NCI-H2029 treated with DMSO at 0.1 percent for 48 hours (cell line): ENCODE measurements at regions not wholly inside any gene's neighbourhood (a gene's known extent, or its start where the extent isn't known, plus 50 kb on each side); places are given as distances from the start of the nearest gene placed in this dataset.

ENCODE experiments used
- DNase-seq: peaks from one replicate; lab custom pipeline; 2025; lab: John Stamatoyannopoulos, UW

DNA sequence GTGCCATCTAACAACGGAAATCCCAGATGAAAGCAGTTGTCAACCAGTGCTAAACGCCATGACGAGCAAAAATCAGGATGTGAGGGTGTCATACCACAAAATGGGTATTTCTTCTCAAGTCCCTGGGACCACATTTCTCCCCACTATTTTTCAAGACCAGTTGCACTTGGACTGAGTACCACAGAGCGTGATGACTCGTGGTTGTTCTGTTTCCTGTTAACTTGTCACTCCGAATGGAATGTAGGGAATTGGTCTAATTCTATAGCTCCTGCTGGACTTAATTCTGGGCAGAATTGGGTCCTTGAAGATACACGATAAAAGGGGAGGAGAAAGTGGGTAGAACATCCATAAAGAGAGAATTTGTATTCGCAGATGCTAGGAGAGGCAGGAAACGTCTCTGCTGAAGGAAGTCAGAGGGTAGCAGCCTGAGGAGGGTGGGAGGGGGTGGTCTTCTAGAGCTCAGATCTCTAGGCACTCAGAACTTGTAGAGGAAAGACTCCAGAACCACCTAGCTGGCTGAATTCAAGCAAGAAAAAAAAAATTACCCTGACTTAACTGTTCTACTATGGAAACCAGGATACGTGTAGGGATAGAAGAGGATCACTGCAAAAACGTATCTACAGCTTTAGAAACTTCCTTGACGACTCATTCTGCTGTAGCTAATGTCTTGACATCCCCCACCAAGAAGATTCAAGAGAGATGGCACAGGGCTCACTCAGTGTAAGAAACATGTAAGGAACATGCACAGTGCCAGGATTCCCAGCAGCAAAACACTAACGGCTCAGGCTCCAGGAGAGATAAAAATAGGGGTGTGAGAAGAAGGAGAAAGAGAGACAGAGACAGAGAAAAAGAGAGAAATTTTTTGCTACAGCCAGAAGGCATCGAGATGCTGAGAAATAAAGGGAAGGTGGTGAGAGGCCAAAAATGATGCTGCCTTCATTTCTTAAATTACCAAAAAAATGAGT is 494.7 kb downstream of the CD83 start:
- DNase-seq: no peak

DNA sequence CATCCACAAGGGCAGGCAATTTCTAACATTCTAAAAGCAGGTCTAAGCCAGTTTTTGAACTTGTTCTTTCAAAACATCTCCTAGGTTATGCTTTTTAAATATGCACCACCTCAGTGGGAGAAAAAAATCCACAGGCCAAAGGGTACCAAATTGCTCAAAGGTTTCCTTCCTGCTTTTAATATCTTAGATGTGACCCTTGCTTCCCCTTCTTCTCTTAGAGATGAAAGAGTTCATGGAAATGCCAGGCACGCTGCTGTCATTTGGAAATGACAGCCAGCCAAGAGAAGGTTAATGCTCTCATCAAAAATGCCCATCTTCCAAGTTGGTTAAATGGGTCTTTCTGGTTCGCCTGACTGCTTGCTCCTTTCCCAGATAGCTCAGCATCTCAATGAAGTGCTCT is 497.1 kb downstream of the CD83 start:
- DNase-seq: no peak

DNA sequence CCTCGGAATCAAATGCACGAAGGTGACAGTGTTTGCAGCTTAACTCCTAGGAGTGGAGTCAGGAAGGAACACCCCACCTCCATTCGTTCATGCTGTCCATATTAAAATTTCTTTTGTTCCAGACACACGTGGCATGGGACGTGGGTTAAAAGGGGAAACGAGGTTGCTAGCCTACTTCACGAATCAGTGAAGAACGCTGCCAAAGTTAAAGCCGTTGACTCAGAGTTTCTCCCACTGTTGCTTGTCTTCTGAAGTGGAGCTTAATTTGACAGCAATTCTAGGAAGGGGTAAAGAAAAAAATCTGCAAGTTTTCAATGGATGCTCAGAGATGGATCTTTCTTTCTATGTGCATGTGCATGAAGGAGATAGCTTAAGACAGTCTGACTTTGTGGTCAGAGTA is 499.1 kb downstream of the CD83 start:
- DNase-seq: no peak

DNA sequence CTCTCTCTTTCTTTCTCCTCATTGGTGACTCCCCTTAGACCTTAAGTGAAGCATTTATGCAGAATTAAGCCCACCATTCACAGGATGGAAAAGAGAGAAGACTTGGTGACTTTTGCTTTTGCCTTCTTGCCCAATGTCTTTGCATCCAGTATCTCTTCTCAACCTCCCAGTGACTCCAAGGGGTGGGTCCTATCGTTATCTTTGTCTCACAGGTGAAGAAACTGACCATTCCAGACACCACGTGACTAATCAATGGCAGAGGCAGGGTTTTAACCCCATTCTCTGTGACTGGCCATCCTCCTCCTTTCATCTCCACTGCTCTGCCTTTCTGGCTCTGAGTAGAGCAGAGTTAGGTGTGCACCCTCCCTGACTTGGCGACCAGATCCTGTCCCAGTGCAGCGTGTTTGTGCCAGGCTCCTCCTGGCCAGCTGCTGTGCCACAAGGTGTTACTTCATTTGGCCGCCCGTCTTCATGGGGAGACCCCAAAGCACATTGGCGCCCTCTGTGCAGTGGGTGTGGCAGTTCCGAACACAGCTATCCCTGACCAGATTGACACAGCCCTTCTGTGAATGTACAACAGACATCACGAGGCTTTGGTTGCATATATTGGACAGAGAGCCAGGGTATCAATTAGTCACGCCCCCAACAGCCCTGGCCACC is 501.3 kb downstream of the CD83 start:
- no peak for DNase-seq

DNA sequence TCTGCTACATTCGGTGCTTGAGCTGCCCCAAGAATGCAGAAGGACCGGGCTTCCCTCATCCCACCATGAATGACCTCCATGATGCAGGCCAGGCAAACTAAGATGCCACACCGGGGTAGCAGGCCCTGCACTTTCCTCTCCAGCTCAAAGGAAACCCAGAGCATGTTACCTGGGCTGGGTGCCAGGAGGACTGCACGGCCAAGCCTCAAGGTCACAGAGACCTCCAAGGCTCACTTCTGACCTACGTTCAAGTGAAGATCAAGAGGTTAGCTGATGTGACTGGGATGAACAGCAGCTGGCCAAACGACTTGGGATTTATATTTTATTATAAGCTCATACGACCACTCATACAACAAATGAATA is 501.8 kb downstream of the CD83 start:
- DNase-seq: peak; percentile 28

DNA sequence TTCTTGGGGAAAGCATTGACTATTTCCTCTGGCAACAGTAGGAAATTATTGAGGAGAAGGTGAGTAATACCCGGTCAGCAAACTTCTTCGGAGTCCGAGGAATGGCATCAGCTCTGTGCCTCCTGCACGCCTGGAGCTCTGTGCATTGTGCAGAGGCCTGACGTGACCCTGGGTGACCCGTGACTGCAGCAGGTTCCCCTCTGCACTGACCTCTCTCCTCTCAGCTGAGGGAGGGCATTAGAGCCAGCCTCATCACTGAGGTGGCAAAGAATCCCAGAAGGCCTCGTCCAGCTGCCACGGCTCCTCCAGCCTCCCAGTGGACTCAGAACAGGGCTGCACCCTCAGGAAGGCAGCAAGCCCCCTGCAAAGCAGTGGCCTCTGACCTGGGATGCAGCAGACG is 502.9 kb downstream of the CD83 start:
- no peak for DNase-seq

DNA sequence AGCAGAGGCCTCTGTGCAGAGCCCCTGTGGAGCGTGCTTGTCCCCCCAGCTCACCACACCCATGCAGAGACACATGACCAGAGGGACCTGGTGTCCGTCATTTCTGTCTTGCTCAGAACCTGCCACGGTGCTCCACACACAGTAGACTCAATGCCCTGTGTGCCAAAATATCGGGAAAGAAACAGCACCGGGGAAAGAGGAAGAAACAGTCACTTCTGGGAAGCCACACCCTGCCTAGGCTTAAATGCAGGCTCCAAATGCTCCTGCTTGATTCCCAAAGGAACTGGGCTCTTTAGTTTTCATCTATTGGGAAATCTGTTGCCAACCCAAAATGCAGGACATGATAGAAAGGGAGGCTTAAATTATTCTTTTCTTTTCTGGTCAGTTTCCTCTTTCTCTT is 503.9 kb downstream of the CD83 start:
- no peak for DNase-seq

DNA sequence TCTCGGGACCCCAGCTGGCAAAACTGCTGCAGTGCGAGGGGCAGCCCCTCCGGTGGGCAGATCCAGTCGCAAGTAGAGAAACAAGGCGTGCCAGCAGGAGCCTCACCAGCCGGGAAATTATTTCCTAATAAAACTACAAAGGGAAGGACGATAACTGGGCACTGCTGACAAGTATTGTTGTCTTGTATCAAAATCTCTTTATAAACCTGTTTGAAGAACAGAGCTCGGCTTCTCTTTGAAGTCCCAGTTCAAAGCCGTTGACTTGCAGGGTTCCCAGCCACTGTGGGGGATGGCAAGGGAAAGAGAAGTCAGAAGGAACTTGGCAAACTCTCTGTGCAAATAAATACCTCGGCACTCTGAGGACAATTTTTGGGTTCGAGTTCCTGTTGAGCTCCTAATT is 504.5 kb downstream of the CD83 start:
- DNase-seq: no peak

DNA sequence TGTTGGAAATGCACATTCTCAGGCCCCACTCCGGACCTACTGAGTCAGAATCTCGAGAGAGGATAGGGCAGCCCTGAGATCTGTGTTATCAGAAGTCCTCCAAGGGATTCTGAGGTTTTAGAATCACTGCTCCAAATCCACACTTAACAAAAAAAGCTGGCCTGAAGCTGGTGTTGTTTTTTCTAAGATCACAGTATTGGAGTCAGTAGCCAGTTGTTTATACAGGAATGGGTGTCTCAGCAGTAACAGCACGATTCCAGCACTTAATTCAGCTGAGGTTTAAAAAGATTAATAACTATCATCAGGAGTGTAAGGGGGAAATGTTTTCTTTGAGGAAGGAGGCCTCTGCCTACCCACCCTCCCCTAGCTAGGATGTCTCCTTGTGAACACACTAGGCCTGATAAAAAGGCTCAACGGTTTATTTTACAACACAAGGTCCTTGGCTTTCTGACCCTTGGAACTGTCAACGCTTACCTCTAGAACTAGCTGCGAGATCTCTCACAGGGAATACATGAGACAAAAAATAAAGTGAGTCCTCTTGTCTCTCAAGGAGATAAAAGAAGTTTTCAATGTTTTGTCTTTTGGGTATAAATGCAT is 505.4 kb downstream of the CD83 start:
- DNase-seq: no peak

DNA sequence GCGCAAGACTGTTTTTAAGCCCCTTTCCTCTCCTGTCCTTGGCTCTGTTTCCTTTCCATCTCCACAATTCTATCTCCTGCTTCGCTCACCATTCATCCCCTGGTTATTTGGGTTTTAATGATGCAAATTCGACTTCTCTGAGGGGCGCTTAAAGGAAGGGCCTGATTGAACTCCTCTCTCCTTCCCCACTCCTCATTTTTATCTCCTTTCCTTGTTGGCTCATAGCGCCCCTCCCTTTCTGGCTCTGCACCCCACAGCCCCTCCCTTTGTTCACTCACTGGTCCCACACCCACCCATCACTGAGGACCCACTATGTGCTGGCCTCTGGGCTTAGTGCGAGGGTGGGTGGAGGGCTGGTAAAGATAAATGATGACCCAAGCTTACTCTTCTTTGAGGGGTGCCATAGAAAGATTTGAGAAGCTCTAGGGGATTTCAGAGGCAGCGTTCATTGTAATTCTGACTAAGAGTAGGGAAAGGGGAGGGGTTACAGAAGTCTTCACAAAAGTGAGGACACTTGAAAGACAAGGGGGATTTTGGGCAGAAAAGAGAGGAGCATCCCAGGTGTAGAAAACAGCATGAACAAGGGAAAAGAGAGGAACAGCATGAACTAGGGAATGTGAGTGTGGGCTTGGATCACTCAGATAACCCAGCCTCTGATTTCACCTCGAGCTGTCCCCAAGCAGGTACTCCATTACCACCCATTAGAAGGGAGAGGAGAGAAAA is 507.8 kb downstream of the CD83 start:
- no peak for DNase-seq

DNA sequence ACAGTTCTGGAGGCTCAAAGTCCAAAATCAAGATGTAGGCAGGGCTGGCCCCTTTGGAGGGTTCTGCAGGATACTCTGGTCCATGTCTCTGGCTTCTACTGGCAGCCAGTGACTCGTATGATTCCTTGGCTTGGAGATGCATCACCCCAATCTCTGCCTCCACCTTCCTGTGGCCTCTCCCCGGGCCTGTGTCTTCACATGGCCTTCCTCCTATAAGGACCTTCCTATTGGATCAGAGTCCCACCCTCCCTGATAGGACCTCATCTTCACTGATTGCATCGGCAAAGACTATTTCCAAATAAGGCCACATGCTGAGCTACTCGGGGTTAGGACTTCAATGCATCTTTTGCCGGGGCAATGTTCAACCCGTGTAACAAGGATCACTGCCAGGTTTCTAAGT is 509.0 kb downstream of the CD83 start:
- no peak for DNase-seq

DNA sequence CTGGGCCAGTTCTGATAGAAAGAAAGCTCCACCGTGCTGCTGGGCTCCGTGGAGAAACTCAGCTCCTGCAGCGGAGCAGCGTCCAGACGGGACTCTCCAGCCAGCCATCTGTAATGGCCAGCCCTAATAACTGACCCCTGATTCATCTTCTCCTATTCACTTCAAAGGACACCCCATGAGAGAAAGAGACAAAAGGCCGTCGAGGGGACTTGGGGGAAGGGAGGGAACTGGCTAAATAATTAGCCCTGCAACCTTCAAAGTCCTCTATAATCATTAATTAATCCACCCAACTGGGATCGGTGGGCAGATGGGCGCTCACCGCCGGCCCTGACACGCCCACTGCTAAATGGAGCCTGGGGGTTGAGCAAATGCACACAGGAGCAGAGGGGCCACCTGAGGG is 512.4 kb downstream of the CD83 start:
- no peak for DNase-seq

DNA sequence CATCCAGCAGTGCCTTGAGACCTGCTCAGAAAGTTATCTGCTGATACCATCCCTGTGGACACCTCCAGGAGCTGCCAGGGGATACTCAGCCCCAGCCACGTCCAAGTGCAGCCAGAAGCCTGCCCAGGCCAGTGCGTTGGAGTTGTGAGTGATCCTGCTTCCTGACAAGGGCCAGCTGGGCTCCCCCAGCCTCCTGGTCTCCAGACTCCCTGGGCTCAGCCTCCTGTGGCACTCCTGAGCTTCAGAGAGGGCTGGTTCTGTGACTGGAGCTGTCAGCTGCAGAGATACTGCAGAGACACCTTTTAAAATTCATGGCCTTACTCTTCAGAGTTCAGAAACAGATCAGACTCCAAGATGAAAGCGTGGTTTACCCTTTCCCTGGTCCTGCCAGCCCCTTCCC is 515.9 kb downstream of the CD83 start:
- no peak for DNase-seq

DNA sequence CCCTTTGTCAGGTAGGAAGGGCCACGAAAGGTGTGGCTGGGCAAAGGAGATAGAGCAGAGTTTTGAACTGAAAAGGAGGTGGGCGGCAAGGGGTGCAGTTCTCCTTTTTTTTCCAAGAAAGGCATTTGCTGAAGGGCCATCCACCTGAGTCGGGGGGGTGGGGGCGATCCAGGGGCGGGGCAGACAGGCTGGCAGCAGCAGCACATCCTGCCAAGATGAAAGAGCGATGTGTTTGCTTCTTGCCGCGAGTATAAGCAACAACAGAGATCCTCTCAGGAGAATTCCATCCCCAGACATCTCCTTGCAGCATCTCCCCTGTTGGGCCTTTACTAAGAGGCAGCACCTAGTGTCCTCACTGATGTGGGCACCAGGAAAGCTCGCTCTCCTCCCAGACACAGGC is 516.5 kb downstream of the CD83 start:
- DNase-seq: no peak

DNA sequence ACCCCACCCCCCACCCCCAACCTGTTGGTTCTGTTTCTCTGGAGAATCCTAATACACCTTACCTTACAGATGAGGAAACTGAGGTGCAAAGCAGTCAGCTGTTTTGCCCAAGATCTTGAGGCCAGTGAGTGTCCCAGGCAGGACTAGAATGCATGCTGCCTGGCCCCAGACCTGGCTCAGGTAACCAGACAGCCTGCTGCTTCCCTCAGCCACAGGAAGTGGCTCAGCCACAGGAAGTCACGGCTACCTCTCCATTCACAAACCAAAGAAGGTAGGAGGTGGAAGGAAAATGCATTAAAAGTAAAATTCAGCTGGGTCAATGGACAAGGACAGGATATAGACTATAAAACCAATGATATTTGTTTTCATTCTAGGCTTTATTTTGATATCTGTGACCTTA is 517.6 kb downstream of the CD83 start:
- no peak for DNase-seq

DNA sequence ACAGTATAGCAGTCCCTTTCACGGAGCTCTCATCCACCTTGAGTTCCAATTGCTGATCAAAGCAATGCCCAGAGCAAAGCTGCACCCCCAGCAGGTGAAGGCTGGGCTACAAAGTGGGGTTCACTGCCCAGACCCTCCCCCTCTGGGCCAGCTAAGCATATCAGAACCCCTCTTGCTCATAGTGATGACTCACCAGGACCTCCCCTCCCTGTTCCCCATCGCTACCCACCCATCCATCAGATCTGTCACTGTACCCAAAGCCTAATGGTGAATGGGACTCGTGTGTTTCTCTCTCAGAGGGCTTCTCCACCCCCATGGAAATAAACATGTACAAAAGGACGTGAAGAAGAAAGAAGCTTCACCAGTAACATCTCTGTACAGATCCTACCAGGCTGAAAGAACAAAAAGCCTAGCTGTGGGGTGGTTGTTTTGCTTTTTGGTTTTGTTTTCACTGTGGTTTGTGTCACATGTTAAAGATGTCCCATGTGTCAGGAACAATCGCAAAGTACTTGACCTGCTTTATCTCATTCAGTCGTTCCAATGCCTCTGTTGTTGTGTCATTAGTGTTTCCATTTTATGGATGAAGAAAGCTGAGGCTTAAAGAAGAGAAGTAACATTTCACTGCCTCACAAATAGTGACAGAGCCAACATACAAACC is 518.5 kb downstream of the CD83 start:
- no peak for DNase-seq

DNA sequence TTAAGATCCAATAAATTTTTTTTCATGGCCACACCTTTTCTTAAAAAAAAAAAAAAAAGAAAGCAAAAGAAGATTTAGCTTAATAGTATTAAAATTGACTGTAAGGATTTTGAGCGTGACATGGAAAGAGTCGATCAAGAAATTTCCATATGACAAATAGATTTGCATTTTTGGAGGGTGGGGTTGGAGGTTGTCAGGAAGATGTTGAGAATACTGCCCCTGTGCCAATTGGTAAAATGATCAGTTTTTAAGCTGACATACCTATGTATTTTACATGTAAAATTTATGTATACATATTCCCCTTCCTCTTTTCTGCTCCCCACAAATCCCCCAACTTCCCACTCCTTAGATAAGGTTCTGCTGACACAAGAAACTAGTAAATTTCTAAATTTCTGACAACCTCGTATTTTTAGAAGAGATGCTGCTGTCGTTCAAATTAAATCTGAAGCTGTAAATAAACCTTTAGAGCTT is 520.9 kb downstream of the CD83 start:
- DNase-seq: no peak

DNA sequence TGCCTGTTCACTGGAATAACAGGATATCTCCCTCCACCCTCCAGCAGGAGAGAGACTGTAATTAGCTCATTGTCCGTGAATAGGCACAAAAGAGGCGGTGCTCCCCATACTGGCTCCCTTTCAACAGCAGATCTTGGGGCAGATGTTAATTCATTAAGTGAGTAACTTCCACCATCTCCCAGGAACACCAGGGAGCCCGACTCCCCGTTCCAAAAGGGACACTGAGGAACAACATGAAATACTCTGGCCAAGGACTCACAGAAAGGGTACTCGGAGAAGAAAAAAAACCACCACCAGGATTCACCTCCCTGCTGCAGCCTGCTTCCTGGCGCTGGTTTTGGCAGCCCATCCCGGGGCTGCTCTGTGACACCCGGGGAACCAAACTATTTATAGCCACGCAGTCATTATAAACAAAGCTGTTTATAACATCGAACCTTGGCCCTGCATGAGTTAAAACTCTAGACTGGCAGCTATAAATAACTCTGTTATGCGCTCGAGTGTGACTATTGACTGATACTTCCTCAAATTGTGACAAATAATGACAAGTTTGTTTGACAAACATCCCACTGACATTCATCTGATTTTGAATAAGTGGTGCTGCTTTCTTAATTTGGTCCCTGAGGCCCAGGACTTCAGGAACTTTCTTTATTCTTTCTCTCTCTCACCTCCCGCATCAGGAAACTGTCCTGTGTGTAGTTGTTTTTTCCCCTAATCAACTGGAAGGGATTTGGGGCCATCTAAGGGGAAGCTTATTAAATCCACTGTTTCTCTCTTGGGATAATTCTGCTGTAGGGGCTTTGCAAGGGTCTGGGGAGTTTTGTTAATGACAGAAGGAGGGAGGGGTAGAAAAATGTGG is 521.6 kb downstream of the CD83 start:
- peak; percentile 63 for DNase-seq

DNA sequence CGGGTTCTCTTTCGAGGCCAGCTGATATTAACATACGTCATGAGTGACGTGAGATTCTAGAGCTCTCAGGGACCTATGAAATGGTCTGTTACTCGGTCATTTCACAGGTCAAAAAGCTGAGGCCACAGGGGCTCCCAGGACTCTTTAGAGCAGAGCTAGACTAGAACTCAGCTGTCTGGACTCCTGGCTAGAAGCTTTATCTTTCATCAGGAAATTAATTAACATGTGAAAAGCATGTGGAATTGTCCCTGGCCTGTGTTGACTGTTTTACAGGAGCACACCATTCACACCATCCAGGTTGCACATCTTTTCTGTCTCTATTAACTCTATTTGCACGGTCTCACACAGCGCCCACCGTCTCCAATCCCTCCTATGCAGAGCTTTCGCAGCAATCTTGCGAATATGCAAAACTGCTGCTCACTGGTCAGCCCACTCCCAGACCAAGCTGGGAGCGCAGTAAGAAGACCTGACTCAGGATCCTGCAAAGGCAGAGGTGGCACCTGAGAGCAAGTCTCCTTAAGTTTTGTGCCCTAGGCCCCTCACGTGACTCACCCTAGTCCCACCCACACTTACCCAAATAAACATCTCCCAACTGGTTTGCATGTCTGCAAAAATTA is 522.5 kb downstream of the CD83 start:
- DNase-seq: no peak

DNA sequence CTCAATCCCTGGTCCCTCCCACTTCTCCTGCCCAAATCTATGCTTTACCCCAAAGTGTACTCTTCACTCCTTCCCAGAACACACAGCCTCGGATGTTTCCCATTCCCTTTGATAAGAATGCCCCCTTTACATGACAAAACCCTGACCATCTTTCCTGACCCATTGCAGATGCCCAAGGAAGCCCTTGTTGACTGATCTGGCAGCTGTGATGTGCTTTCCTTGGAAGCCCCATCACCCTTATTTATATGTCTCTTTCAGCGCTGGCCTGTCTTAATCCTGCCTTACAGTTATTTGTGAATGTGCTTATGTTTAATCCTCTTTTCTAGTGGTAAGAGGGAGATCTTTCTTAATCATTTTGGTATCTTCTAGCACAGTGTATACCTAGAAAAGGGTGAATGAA is 523.1 kb downstream of the CD83 start:
- DNase-seq: no peak
